Prostate gland (tissue), 2 donors: ENCODE measurements at regions not wholly inside any gene's neighbourhood (a gene's known extent, or its start where the extent isn't known, plus 50 kb on each side); places are given as distances from the start of the nearest gene placed in this dataset.
"Not testable (repeated sequence)": the region's sequence is repeated elsewhere in the genome, so short reads cannot be mapped to it uniquely, and the experiment has no call there.

Experiments
- CTCF ChIP-seq, 4 experiments: fragments of 200-600 bp in 2 of 4; fragments of 450-650 bp in 2 of 4; sonication (generic) in 2 of 4; IDR thresholded peaks; 1 replicate in 3 of 4; 2 replicates in 1 of 4; pipeline ENCODE4 v1.5.1; 2016 to 2019; ENCODE audit warnings: antibody characterized with exemption in 4 of 4, mild to moderate bottlenecking in 2 of 4, moderate library complexity in 2 of 4
- POLR2A ChIP-seq: fragments of 450-650 bp; IDR thresholded peaks from one replicate; pipeline ENCODE4 v1.6.1; 2016; ENCODE audit warnings: antibody characterized with exemption, mild to moderate bottlenecking

DNA sequence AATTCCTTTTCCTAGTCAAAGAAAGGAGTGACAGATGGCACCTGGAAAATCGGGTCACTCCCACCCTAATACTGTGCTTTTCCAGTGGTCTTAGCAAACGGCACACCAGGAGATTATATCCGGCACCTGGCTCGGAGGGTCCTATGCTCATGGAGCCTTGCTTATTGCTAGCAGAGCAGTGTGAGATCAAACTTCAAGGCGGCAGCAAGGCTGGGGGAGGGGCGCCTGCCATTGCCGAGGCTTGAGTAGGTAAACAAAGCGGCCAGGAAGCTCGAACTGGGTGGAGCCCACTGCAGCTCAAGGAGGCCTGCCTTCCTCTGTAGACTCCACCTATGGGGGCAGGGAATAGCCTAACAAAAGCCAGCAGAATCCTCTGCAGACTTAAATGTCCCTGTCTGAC lies 171.4 kb upstream of the AGR3 start:
- not testable (repeated sequence) for TF ChIP-seq CTCF (IDR thresholded peaks at IDR 0.05); POLR2A
